ENCODE measurements at regions not wholly inside any gene's neighbourhood (a gene's known extent, or its start where the extent isn't known, plus 50 kb on each side); places are given as distances from the start of the nearest gene placed in this dataset.
A peak's percentile ranks its signal among the peaks of the same experiment; 100 is the strongest.

DNA sequence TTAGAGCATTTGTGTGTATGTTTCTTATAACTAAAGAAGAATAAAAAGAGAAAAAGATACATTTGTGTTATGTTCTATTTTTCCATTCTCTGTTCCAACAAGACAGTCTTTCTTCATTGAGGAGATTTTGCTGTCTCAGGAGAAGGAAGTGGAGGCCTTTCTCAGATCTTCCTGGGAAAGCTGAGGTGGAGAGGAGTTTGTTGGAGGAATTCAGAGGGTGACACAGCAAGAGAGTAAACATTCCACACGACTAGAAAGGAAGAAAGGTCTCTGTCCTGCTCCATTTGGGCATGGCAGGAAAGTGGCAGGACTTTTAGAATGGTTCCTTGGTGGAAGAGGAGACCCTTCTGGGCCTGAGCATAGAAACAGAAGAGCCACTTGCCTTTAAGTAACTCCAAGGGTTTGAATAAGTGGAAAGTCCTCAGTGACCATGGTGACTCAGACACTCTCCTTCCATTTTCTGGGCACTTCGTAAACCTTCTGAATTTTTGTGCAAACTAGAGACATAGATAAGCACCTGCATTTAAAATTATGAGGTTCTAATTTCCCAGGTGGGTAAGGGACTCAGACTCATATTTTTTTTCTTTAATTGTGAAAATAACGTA is 52.3 kb upstream of the COL5A2 start:
- DNase-seq (no peak), ATAC-seq (peak; percentile 95)
- Histone ChIP-seq H3K4me3 (no peak overlapping the region), H3K4me1 (no peaks in the 10 kb centered on the region), H3K36me3 (no peaks in the 10 kb centered on the region), H3K27me3 (no peaks in the 10 kb centered on the region), H3K9me3 (no peaks in the 10 kb centered on the region), H3K27ac (no peak overlapping the region)
- TF ChIP-seq, protein P1, sequence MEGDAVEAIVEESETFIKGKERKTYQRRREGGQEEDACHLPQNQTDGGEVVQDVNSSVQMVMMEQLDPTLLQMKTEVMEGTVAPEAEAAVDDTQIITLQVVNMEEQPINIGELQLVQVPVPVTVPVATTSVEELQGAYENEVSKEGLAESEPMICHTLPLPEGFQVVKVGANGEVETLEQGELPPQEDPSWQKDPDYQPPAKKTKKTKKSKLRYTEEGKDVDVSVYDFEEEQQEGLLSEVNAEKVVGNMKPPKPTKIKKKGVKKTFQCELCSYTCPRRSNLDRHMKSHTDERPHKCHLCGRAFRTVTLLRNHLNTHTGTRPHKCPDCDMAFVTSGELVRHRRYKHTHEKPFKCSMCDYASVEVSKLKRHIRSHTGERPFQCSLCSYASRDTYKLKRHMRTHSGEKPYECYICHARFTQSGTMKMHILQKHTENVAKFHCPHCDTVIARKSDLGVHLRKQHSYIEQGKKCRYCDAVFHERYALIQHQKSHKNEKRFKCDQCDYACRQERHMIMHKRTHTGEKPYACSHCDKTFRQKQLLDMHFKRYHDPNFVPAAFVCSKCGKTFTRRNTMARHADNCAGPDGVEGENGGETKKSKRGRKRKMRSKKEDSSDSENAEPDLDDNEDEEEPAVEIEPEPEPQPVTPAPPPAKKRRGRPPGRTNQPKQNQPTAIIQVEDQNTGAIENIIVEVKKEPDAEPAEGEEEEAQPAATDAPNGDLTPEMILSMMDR (IDR thresholded peaks at IDR 0.05) = no peak
- intact Hi-C loops (cut with DNase I) = no loop called here

DNA sequence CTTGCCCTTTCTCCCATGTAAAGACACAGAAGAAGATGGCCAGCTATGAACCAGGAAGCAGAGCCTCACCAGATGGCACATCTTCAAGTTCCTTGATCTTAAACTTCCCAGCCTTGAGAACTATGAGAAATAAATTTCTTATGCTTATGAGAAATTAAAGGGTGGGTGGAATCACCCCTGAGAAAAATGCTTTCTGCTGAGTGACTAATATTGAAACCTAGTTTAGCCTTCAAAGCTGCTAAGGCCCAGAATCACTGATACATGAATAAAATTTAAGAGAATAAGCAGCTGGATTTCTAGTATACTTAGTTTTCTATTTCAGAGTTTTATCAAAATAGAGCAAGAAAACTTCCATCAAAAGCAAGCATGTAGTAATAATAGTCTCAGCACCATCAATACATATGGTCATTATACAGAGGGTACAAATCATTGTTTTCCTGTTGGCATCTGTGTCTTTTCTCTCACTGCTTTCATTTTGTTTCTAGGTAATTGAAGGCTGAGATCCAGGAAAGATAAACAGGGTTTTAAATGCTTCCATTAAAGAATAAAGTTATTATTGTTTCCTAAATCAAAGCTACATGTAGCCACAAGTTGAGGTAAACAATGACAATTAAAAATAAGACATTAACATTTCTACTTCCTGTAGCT is 53.3 kb upstream of the COL5A2 start:
- no peak for ATAC-seq
- H3K4me3 ChIP-seq = no peak overlapping the region
- H3K9me3 ChIP-seq = no peaks in the 10 kb centered on the region
- no peak overlapping the region for H3K27ac ChIP-seq
- H3K27me3 ChIP-seq = no peaks in the 10 kb centered on the region
- TF ChIP-seq, protein P1 (IDR thresholded peaks at IDR 0.05) = no peak
- no peaks in the 10 kb centered on the region for H3K36me3 ChIP-seq
- no peaks in the 10 kb centered on the region for H3K4me1 ChIP-seq
- no peak for DNase-seq
- intact Hi-C loops (cut with DNase I) = no loop called here

DNA sequence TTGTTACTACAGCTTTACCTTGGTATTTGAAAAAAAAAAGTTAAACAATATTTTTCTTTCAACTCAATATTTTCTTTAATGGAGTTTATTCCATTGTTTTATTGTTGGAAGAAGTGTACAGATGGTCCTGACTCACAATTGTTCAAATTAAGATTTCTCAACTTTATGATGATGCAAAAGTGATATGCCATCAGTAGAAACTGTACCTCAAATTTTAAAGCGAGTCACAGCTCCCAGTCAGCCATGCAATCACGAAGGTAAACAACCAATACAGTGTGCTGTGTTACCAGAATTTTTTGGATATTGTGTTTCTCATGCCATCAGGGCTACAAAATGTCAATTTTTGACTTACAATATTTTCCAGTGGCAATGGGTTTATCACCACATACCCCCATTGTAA is 54.0 kb upstream of the COL5A2 start:
- no peak for DNase-seq
- Histone ChIP-seq H3K9me3 (no peaks in the 10 kb centered on the region), H3K27ac (no peak overlapping the region), H3K36me3 (no peaks in the 10 kb centered on the region), H3K4me1 (no peaks in the 10 kb centered on the region), H3K27me3 (no peaks in the 10 kb centered on the region), H3K4me3 (no peak overlapping the region)
- TF ChIP-seq, protein P1 (IDR thresholded peaks at IDR 0.05) = no peak
- ATAC-seq = no peak
- intact Hi-C loops (cut with DNase I) = no loop called here

DNA sequence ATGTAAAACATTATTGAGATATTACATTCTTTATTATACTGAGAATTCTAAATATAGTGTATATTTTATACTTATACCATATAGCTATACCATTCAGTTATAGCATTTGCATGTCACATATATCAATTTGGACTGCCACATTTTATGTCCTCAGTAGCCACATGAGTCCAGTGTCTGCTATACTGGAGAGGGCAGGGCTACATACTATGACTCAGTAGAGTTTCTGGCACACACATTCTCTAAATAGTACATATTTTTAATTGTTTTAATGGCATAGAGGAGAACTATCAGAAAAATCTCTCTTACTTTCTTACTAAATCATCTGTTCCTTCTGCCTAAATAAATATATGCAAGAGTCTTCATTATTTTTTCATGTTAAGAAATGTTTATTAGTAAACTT is 55.4 kb upstream of the COL5A2 start:
- ATAC-seq (no peak), DNase-seq (no peak)
- Histone ChIP-seq H3K27me3 (no peaks in the 10 kb centered on the region), H3K27ac (no peak overlapping the region), H3K4me3 (no peak overlapping the region), H3K4me1 (no peaks in the 10 kb centered on the region), H3K9me3 (no peaks in the 10 kb centered on the region), H3K36me3 (no peaks in the 10 kb centered on the region)
- intact Hi-C loops (cut with DNase I) = no loop called here
- TF ChIP-seq, protein P1 (IDR thresholded peaks at IDR 0.05) = no peak

DNA sequence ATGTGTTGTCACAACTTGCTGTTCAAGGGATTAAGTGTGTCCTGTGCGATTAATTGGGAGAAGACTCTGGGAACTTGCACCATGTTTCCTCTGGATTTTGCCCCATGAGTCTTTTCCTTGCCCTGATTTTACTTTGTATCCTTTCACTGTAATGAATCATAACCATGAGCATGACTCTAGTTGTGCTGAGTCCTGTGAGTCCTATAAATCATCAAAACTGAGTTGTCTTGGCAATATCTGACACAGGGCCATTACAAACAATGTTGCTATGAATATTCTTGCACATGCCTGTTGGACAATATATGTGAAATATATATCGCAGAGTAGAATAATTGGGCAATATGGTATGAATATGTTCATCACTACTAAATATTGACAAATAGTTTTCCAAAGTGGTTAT is 56.5 kb upstream of the COL5A2 start:
- ATAC-seq (no peak), DNase-seq (no peak)
- intact Hi-C loops (cut with DNase I) = no loop called here
- H3K9me3 ChIP-seq = no peaks in the 10 kb centered on the region
- TF ChIP-seq, protein P1 (IDR thresholded peaks at IDR 0.05) = no peak
- no peak overlapping the region for H3K27ac ChIP-seq
- H3K27me3 ChIP-seq = no peaks in the 10 kb centered on the region
- H3K36me3 ChIP-seq = no peaks in the 10 kb centered on the region
- H3K4me3 ChIP-seq = no peak overlapping the region
- H3K4me1 ChIP-seq = no peaks in the 10 kb centered on the region

Data from left lung (tissue), 4 donors.